GM20431 (cell line): ENCODE measurements at regions not wholly inside any gene's neighbourhood (a gene's known extent, or its start where the extent isn't known, plus 50 kb on each side); places are given as distances from the start of the nearest gene placed in this dataset.
"Not testable (repeated sequence)": the region's sequence is repeated elsewhere in the genome, so short reads cannot be mapped to it uniquely, and the experiment has no call there.

Source experiments
- in situ Hi-C: fragments of 300-500 bp; cut with MseI, MboI; formaldehyde crosslinking; loops from one replicate; pipeline ENCODE4 v1.15.0; 2020; ENCODE audit warnings: low sequenced_read_pairs; ENCODE audit not compliant: unreplicated experiment

GRCh38 chr14:54010981-54011380, 54.4 kb upstream of the BMP4 start:
- in situ Hi-C loops: no loop called here

DNA sequence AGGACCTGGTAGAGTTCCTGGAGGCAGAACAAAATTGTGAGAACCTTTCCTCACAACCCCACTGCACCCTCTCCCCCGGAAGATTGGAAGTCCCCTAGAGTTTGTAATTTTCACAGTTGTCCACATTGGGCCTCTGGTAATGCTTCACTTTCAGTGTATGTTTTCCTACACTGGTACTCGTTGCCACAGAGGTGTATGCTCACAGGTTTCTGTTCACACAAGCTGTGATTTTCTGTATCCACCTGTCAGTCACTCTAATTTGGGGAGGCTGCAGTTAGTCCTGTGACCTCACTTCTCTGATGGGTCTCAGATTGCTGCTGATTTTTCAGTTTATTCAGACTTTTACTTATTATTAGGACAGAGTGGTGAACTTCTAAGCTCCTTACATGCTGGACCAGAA, 66.4 kb upstream of the BMP4 start:
- in situ Hi-C loops: no loop called here

DNA sequence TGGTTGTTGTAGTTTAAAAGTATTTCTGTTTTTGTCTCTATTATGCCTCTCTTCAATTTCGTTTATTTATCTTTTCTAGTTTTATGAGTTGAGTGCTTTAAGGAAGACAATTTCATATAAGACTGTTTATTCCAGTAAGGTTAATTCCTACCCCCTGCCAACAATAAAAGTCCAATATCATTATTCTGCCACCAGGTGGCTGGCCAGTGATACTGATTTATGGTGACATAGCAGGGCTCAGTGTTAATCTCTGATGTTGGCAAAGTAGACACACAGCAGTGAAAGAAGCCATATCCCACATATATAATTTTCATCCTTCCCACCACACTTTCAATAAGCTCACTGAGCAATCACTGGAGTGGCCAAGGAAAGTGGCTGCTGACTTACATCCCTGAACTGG, 69.0 kb upstream of the BMP4 start:
- in situ Hi-C loops: no loop called here

DNA sequence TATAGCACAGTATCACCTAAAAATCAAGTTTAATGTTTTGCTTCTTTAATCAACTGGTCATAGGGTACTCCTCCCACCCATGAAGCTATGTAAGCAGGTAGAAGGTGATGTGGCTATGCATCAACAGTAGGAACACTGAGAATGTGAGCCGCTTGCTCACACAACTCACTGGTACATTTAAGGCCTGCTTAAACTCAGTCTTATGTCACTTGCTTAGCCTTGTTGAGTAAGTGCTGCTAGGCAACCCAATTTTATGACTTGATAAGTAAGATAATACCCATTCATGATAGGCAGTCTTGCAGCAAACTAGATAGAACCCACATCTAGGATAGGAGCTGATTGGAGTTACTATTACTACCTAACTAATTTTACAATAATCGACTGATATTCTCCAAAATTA, 70.0 kb upstream of the BMP4 start:
- in situ Hi-C loops: no loop called here

DNA sequence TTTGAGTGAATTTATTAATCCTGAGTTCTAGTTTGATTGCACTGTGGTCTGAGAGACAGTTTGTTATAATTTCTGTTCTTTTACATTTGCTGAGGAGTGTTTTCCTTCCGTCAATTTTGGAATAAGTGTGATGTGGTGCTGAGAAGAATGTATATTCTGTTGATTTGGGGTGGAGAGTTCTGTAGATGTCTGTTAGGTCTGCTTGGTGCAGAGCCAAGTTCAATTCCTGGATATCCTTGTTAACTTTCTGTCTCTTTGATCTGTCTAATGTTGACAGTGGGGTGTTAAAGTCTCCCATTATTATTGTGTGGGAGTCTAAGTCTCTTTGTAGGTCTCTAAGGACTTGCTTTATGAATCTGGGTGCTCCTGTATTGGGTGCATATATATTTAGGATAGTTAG, 74.4 kb upstream of the BMP4 start:
- in situ Hi-C loops: not testable (repeated sequence)

DNA sequence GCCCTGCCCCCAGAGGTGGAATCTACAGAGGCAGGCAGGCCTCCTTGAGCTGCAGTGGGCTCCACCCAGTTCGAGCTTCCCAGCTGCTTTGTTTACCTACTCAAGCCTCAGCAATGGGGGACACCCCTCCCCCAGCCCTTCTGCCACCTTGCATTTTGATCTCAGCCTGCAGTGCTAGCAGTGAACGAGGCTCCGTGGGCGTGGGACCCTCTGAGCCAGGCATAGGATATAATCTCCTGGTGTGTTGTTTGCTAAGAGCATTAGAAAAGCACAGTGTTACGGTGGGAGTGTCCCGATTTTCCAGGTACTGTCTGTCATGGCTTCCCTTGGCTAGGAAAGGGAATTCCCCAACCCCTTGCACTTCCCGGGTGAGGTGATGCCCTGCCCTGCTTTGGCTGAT, 76.7 kb upstream of the BMP4 start:
- in situ Hi-C loops: not testable (repeated sequence)

- in situ Hi-C loops: no loop called here
Observed at GRCh38 chr14:54038724-54039123, 82.1 kb upstream of the BMP4 start.

DNA sequence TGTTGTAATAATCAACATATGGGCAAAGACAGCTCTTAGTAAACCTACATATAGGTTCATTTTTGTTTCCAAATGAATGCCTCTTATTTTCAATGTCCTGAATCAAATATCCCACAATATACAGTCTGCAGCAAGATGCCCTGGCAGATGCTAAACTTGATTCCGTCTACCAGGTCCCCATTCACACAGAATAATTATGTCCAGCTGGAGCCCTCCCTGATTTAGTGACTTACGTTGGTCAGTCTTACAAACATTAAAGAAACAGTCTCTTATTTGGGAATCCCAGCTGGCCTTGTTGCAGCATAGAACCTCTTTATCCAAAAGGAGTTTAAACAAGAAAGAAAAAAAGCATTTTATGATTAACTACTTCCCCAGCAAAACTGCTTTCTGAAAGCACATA, 82.7 kb upstream of the BMP4 start:
- in situ Hi-C loops: no loop called here

- in situ Hi-C loops: no loop called here
Observed at GRCh38 chr14:54040846-54041245, 84.2 kb upstream of the BMP4 start.

GRCh38 chr14:54046250-54046649, 89.6 kb upstream of the BMP4 start:
- in situ Hi-C loops: no loop called here

DNA sequence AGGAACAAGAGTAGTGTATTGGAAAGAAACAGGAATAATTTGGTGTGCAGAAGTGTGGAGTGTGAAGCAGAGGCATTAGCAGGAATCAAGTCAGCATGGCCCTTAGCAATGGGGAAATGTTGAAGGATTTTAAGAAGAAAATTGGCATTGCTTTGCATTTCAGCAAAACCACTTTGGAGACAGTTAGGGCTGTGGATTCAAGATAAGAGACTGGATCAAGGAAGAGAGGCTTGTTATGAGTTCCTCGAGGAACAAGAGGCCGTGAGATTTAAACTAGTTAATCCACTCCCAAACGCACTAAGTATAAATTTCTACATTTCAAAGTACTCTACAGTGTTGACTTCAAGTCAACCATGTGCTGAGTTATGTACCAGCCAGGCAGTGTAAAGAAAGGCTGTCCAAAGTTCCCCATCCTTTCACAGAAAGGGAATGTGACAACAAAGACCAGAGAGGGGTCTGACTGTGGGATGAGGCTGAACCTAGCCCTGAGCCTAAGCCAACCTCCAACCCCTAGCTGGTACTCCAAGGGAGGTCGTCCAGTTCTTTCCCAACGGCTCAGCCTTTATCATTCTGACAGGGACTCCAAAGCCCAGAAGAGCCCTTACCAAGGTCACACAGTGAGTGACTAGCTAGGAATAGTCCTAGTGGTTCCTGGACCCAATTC, 91.2 kb upstream of the BMP4 start:
- in situ Hi-C loops: no loop called here

DNA sequence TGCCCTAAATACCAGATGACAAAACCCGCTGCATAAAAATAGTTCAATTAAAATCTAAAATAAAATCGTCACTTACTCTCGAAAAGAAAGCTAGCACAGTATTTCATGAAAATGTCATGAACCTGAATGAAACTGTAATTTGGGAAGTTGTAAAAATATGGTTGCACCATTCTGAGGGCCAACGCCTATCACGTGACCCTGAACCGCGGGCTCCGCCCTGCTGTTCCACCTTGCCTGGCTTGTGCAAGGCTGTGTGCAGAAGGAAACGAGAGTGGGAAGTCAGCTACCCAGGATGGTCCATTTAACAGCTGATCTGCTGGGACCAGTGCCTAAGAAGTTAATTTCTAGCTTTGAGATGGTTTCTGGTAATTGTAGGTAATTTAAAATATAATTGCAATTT, 91.7 kb upstream of the BMP4 start:
- in situ Hi-C loops: no loop called here

- in situ Hi-C loops: no loop called here
Observed at GRCh38 chr14:54048736-54049135, 92.1 kb upstream of the BMP4 start.

DNA sequence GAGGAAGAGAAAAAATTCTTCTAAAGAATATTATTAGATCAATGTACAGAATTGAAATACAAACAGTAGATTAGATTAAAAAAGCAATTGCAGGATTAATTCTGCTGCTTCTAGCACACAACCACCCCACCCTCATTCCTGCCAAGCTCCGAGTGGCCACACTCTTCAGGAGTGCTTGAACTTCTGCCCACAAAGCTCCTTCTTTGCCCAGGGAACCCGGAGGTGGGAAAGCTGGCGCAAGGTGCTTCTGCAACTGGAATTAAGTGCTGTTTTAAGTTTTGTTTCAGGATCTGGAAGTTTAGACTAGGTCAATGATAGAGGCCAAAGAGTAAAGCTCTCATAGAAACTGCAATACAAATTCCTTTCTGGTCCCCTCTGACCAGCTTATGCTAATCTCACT, 94.1 kb upstream of the BMP4 start:
- in situ Hi-C loops: no loop called here

DNA sequence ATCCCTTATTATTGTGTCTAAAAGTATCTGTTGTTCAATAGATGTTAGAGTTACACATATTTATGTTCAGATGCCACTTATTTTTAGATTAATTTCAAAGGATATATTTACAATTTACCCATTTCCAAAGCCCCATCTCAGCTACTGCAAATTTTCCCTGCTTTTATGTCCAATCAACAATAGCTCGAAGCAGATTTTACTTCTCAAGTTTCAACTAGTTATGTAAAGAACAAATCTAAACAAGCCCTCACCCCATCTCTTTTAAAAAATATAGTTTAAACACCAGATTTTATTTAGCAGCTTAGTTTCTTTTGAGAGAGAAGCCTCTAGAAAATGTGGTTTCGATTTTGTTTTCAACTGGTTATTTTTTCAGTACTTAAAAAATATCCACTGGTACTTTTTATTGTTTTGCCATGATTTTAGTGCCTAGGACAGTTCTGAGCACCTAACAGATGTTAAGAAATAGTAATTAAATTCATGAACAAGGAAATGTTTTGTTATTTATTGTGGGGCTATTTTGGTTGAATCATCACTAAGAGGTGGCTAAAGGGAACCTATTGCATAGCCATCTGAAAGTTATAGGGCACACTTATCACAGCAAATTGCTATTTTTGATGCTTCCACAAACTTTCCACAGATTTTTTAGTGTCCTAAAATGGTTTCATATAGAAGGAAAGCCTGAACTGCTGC, 96.2 kb upstream of the BMP4 start:
- in situ Hi-C loops: no loop called here

- in situ Hi-C loops: no loop called here
Observed at GRCh38 chr14:54053386-54053745, 96.7 kb upstream of the BMP4 start.

- in situ Hi-C loops: no loop called here
Observed at GRCh38 chr14:54058505-54058904, 101.9 kb upstream of the BMP4 start.

DNA sequence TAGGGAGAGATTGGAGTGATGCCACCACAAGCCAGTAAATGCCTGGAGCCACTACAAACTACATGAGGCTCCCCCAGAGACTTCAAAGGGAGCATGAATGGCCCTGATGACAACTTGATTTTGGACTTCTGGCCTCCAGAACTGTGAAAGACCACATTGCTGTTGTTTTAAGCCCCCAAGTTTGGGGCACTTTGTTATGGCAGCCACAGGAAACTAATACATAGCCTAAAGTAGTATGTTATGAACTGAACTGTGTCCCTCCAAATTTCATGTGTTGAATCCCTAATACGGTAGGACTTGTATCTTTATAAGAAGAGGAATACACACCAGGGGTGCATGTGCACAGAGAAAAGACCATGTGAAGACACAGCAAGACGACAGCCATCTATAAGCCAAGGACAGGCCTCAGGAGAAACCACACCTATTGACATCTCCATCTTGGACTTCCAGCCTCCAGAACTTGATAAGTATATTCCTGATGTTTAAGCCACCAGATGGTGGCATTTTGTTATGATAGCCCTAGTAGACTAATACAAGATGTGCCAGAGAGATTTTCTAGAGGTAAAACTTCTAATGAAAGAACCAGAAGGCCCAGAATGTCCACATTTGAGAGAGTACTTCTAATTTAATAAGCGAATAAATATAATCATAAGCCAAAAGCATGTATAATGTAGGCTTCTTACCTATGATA, 127.1 kb upstream of the BMP4 start:
- in situ Hi-C loops: no loop called here

DNA sequence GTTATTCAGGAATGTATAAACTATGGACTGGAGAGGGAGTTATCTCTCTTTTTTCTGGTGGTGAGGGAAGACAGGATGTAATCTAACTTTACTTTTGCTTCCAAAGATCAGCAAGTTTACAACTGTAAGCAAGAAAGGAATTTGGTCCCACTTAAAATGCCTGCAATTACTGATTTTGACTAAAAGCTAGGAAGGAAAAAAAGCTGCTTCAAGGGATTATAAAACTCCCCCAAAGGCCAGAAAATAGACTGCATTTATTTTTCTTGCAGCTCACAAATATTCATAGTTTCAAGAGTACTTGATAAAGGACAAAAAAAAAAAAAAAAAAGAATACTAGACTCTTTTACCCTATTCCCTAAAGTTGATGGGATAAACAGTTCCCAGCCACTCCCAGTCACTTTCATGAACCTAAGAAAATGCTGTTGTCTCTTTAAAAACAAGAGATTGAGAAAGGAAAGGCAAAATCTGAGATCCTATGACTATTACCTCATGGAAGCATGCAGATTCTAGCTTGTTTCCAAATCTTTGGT, 128.7 kb upstream of the BMP4 start:
- in situ Hi-C loops: no loop called here

- in situ Hi-C loops: no loop called here
Observed at GRCh38 chr14:54085841-54086240, 129.2 kb upstream of the BMP4 start.

DNA sequence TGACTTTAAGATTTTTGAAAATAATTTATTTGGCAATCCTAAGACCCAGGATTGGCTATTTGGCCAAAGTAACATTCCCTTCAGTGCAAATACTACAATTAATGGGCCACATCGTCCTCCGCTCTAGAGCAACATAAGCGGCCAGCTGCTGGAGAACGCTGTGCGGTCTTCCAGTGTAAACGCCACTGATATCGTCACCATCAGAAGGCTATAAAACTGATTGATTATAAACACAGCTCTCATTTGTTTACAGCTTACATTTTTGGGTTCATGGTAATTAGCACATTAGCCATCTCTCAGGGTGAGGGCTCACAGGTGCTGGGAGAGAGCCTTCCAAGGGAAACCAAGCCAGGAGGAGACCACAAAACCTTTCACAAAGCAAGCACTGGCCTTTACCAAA, 130.1 kb upstream of the BMP4 start:
- in situ Hi-C loops: no loop called here
